ENCODE measurements at regions not wholly inside any gene's neighbourhood (a gene's known extent, or its start where the extent isn't known, plus 50 kb on each side); places are given as distances from the start of the nearest gene placed in this dataset.

DNA sequence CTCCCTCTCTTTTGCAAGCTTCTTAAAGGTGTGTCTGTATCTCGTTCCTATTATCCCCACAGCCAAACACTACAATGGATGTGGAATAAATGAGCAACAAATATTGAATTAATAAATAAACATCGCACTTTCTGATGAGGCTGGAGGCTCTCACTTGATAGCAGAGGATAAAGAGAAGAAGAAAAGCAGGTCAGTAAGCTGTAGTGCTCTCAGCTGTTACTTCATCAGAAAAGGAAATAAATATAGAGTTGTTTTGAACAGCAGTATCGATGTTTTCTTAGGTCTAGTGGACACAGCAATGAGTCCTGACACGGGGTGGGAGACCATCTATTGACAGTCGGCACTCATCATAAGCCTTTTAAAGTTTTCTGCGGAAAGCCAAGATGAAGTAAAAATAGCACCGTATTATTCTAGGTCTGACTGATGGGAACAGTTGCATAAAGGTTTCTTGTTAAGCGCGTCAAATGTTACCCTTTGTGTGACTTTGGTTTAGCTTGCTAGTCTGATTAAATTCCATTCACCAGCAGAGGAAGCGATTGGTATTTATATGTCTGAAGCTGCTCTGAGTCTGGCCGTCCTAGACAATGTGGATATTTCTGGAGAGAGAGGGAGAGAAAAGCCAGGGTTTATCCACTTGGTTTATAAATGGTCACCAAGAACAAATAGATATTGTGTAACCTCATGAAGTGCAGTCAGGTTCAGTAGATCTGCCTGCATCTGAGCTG, 646.1 kb downstream of the CDH11 start:
- Histone ChIP-seq H4K20me1 (ENCODE audit: control insufficient read depth, extremely low read depth, insufficient read depth, low read length) (no peaks in the 10 kb centered on the region), H3K27me3 (ENCODE audit: control insufficient read depth, extremely low read depth, insufficient read depth, low read length) (no peaks in the 10 kb centered on the region), H3K36me3 (ENCODE audit: control insufficient read depth in 2 of 2, extremely low read depth in 1 of 2, insufficient read depth in 2 of 2, low read length in 2 of 2) (no peaks in the 10 kb centered on the region), H3K4me1 (ENCODE audit: control insufficient read depth, extremely low read depth, insufficient read depth, low read length) (no peaks in the 10 kb centered on the region), H3K9me1 (ENCODE audit: control insufficient read depth, extremely low read depth, insufficient read depth, low read length) (no peaks in the 10 kb centered on the region), H3K9me3 (ENCODE audit: control insufficient read depth, low read depth, low read length) (no peaks in the 10 kb centered on the region), H3K9ac (ENCODE audit: control insufficient read depth, extremely low read depth, insufficient read depth, low read length) (no peak overlapping the region), H3K27ac (ENCODE audit: control insufficient read depth, insufficient read depth, low read length) (no peak overlapping the region), H2AFZ (ENCODE audit: control insufficient read depth, low read length) (no peak overlapping the region), H3K4me3 (ENCODE audit: control insufficient read depth in 2 of 3, extremely low read depth in 1 of 3, insufficient read depth in 2 of 3, low read depth in 1 of 3, low read length in 3 of 3) (no peak overlapping the region), H3K79me2 (ENCODE audit: control insufficient read depth, insufficient read depth, low read length) (no peaks in the 10 kb centered on the region), H3K4me2 (ENCODE audit: control insufficient read depth, extremely low read depth, insufficient read depth, low read depth, low read length) (no peak overlapping the region)
- dilution Hi-C loops (cut with MboI; ENCODE audit: extremely low pct_ligation_motif_present, low sequenced_read_pairs) = no loop called here
- TF ChIP-seq EZH2 (IDR thresholded peaks at IDR 0.05; ENCODE audit: low read length) = no peak
- TF ChIP-seq, protein P1, sequence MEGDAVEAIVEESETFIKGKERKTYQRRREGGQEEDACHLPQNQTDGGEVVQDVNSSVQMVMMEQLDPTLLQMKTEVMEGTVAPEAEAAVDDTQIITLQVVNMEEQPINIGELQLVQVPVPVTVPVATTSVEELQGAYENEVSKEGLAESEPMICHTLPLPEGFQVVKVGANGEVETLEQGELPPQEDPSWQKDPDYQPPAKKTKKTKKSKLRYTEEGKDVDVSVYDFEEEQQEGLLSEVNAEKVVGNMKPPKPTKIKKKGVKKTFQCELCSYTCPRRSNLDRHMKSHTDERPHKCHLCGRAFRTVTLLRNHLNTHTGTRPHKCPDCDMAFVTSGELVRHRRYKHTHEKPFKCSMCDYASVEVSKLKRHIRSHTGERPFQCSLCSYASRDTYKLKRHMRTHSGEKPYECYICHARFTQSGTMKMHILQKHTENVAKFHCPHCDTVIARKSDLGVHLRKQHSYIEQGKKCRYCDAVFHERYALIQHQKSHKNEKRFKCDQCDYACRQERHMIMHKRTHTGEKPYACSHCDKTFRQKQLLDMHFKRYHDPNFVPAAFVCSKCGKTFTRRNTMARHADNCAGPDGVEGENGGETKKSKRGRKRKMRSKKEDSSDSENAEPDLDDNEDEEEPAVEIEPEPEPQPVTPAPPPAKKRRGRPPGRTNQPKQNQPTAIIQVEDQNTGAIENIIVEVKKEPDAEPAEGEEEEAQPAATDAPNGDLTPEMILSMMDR (optimal IDR thresholded peaks at IDR 0.05 in 1 of 3, IDR thresholded peaks at IDR 0.05 in 1 of 3, conservative IDR thresholded peaks at IDR 0.05 in 1 of 3; ENCODE audit: extremely low read depth in 1 of 3, insufficient read depth in 2 of 3, low read length in 3 of 3) = no peak
- DNase-seq (ENCODE audit: low read depth, low spot score) (no peak), FAIRE-seq (no peak)

DNA sequence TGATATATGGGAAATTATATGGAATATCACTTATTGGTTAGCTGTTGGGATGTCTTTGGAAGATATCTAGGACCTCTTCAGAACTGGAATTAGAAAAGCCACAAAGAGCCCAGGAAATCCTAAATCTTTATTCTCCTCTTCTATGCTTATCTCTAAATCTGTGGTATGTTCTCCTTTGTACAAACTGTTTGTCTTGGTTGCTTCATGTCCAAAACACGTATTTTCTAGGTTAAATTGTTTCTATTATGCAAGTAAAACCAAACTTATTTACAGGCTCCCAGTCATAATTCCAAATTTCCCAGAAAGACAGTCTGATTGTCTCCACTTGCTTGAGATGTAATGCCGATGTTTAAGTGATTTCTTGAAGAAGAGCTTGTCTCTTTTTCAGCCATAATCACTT, 650.9 kb downstream of the CDH11 start:
- no peak for FAIRE-seq
- no peak for DNase-seq (ENCODE audit: low read depth, low spot score)
- Histone ChIP-seq H3K4me3 (ENCODE audit: control insufficient read depth in 2 of 3, extremely low read depth in 1 of 3, insufficient read depth in 2 of 3, low read depth in 1 of 3, low read length in 3 of 3) (no peak overlapping the region), H4K20me1 (ENCODE audit: control insufficient read depth, extremely low read depth, insufficient read depth, low read length) (no peaks in the 10 kb centered on the region), H3K4me1 (ENCODE audit: control insufficient read depth, extremely low read depth, insufficient read depth, low read length) (no peaks in the 10 kb centered on the region), H3K27ac (ENCODE audit: control insufficient read depth, insufficient read depth, low read length) (no peak overlapping the region), H2AFZ (ENCODE audit: control insufficient read depth, low read length) (no peak overlapping the region), H3K36me3 (ENCODE audit: control insufficient read depth in 2 of 2, extremely low read depth in 1 of 2, insufficient read depth in 2 of 2, low read length in 2 of 2) (no peaks in the 10 kb centered on the region), H3K27me3 (ENCODE audit: control insufficient read depth, extremely low read depth, insufficient read depth, low read length) (no peaks in the 10 kb centered on the region), H3K4me2 (ENCODE audit: control insufficient read depth, extremely low read depth, insufficient read depth, low read depth, low read length) (no peak overlapping the region), H3K9me3 (ENCODE audit: control insufficient read depth, low read depth, low read length) (no peaks in the 10 kb centered on the region), H3K9me1 (ENCODE audit: control insufficient read depth, extremely low read depth, insufficient read depth, low read length) (no peaks in the 10 kb centered on the region), H3K79me2 (ENCODE audit: control insufficient read depth, insufficient read depth, low read length) (no peaks in the 10 kb centered on the region), H3K9ac (ENCODE audit: control insufficient read depth, extremely low read depth, insufficient read depth, low read length) (no peak overlapping the region)
- dilution Hi-C loops (cut with MboI; ENCODE audit: extremely low pct_ligation_motif_present, low sequenced_read_pairs) = no loop called here
- TF ChIP-seq, protein P1 (optimal IDR thresholded peaks at IDR 0.05 in 1 of 3, IDR thresholded peaks at IDR 0.05 in 1 of 3, conservative IDR thresholded peaks at IDR 0.05 in 1 of 3; ENCODE audit: extremely low read depth in 1 of 3, insufficient read depth in 2 of 3, low read length in 3 of 3) = no peak
- TF ChIP-seq EZH2 (IDR thresholded peaks at IDR 0.05; ENCODE audit: low read length) = no peak

Data from keratinocyte (primary cell).